GM10248 (cell line): ENCODE measurements at regions not wholly inside any gene's neighbourhood (a gene's known extent, or its start where the extent isn't known, plus 50 kb on each side); places are given as distances from the start of the nearest gene placed in this dataset.

Experiments used
- CTCF ChIA-PET: fragments of 300-600 bp; sonication (Branson Sonifier 250); formaldehyde crosslinking; extraction: SDS; loops from one replicate; lab custom pipeline; 2021; ENCODE audit warnings: antibody characterized with exemption; lab: Yijun Ruan, JAX
- POLR2A ChIA-PET: fragments of 350-650 bp; sonication (Branson Sonifier 250); formaldehyde crosslinking; extraction: SDS; loops from one replicate; lab custom pipeline; 2020; ENCODE audit warnings: antibody characterized with exemption; lab: Yijun Ruan, JAX
- DNase-seq: peaks from one replicate; pipeline ENCODE4 v3.0.0; 2012; ENCODE audit errors: extremely low spot score
- TF ChIP-seq, protein P1 (sequence below): IDR thresholded peaks from 2 replicates; pipeline ENCODE4 v1.5.1; 2012; ENCODE audit warnings: mild to moderate bottlenecking, low read depth; ENCODE audit errors: extremely low read depth, missing control alignments, control extremely low read depth

DNA sequence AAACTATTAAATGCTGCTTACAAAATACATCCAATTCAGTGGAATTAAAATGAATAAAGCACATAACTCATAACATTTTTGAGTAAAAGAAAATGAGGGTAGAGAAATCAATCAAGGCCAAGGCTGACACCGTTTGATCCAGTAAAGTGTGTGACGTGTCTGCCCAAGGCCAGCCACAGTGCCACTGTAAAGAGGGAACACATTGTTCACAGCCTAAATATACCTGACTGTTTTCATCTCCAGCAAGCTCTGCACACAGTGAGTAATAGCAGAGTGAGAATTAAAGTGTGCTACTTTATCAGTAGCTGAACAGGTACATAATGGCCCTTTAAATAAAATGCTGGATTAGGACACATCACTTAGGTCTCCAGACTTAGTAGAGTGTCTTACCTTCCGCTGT is 130.8 kb upstream of the DPP6 start:
- POLR2A ChIA-PET: no interaction called here
- DNase-seq: no peak
- CTCF ChIA-PET: no interaction called here
- TF ChIP-seq, protein P1, sequence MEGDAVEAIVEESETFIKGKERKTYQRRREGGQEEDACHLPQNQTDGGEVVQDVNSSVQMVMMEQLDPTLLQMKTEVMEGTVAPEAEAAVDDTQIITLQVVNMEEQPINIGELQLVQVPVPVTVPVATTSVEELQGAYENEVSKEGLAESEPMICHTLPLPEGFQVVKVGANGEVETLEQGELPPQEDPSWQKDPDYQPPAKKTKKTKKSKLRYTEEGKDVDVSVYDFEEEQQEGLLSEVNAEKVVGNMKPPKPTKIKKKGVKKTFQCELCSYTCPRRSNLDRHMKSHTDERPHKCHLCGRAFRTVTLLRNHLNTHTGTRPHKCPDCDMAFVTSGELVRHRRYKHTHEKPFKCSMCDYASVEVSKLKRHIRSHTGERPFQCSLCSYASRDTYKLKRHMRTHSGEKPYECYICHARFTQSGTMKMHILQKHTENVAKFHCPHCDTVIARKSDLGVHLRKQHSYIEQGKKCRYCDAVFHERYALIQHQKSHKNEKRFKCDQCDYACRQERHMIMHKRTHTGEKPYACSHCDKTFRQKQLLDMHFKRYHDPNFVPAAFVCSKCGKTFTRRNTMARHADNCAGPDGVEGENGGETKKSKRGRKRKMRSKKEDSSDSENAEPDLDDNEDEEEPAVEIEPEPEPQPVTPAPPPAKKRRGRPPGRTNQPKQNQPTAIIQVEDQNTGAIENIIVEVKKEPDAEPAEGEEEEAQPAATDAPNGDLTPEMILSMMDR: no peak

DNA sequence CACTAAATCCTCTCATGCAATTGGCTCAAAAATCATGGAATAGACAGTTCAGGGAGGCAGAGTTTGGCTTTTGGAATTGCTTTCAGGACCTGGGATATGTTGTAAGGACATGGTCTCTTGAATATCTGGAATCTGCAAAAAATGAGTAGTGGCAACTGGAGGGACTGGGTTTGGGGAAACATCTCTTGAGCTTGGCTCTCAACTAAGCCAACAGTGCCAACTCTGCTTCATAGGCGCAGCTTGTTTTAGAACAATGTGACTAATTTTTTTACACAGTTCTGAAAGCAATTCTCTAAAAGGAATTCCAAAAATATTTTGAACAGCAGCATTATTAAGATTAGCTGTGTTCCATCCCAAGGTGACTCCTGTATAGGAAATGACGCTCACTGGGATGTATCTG is 121.5 kb upstream of the DPP6 start:
- POLR2A ChIA-PET: no interaction called here
- no peak for DNase-seq
- CTCF ChIA-PET: interaction anchor here (1.1 to 1.7 kb wide), 2 partner anchors 11 to 21 kb away, joined by 3 read pairs; no protein-coding TSS in a partner anchor
- TF ChIP-seq, protein P1: no peak

DNA sequence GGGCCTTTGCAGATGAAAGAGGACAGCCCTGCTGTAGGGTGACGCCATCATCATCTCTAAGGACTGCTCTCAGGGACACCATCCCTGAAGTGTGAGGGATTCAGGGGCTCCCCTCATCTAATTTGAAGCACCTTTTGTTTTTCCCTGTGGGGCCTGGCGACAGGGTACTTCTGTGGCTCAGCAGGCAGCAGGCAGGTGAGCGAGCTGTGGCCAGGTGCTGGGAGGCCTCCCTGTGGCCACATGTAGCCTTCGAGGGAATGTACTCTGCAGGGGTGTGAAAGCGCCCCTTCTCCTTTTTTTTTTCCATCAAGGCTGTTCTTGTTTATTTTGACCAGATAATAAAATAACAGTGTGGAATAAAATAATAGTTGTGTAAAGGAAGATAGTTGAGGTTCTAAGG is 118.2 kb upstream of the DPP6 start:
- no peak for DNase-seq
- POLR2A ChIA-PET: no interaction called here
- CTCF ChIA-PET: no interaction called here
- TF ChIP-seq, protein P1: no peak

DNA sequence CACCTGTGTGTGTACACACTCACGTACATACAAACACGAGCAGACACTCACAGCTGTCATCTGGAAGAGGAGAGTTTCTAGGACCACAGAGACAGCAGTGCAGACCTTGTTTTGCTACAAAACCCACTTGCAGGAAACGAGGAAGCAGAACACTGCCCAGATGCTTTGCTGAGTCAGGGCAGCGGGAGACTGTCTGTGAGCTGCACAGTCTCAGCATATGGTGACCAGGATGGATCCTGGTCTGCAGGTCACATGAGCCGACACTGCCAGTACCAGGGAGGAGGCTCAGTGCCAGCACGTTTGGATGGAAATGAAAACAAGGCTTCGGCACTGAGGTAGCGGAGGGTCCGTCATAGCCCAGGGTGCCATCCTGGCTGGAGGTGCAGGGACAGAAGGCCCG is 117.6 kb upstream of the DPP6 start:
- ChIA-PET POLR2A (no interaction called here), CTCF (no interaction called here)
- TF ChIP-seq, protein P1: no peak
- no peak for DNase-seq

DNA sequence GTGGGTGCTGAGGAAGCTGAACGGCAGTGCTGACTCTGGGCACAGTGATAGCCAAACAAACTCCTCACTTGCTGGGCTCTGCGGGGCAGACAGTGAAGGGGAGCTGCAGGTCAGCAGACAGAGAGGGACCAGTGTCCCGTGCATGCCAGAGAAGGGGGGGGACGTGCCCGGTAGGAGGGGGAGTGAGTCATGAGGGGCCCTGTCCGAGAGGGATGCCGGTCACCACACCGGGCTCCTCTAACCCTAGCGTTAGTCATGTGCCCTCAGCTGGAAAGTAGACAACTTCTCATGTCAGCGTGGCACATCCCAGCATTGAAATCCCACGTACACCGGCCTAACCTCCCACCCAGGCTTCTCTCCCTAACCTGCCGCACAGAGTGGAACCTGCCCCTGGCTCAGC is 117.1 kb upstream of the DPP6 start:
- TF ChIP-seq, protein P1: no peak
- DNase-seq: no peak
- POLR2A ChIA-PET: no interaction called here

DNA sequence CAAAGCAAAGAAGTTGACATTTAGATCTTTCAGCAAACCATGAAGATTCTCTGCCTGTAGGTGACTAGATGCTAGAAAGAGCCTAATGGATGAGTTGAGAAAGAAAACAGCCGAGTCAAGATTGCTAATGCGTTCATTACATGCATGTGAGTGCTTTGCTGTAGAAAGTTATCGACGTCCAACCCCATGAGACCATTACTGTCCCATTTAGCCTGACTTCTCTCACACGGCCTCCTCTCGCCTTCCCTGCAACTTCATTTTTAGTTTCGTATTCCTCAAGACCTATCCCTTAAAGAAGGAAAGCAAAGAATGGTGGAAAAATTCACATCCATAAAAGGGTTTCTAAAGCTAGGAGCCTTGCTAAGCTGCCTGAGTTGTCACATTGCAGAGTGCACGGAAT is 113.7 kb upstream of the DPP6 start:
- CTCF ChIA-PET: interaction anchor here (1.6 kb wide), 1 partner anchor 9 kb away, joined by 3 read pairs; no protein-coding TSS in a partner anchor
- TF ChIP-seq, protein P1: no peak
- POLR2A ChIA-PET: no interaction called here
- DNase-seq: no peak

More for the DNA sequence above, 117.1 kb upstream of the DPP6 start:
- CTCF ChIA-PET: no interaction called here
